ENCODE measurements at regions not wholly inside any gene's neighbourhood (a gene's known extent, or its start where the extent isn't known, plus 50 kb on each side); places are given as distances from the start of the nearest gene placed in this dataset.

DNA sequence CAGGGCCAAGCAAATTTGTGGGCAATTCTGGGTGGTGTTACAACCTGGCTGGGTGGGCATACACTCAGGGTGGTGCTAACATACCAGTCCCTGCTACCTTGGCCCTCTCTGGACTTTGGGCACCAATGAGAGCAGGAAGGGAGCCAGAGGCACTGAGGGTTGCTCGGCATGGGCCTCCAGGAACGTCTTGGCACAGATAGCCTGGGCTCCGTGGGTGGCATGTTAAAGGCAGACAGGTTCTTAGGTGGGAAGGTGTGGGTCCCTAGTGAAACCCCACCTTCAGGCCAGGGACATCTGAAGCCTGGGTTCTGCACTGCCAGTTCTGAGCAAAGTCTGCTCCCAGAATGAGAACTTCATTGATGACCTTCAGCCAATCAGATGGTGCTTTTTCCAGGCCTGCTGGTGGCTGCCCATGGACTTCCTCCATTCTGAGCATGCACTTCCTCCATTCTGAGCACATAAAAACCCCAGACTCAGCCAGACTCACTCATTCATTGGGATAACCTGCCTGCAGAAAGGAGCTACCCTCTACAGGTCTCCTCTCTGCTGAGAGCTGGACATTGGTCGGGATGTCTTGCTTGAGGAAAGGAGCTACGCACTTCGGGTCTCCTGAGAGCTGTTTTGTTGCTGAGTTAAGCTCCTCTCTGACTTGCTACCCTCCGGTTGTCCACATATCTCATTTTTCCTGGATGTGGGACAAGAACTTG lies 2567.1 kb downstream of the PCDH9 start:
- H3K4me3 ChIP-seq = no peak overlapping the region
- DNase-seq = no peak
- no peak for TF ChIP-seq POLR2A (IDR thresholded peaks at IDR 0.05)
- TF ChIP-seq, protein P1, sequence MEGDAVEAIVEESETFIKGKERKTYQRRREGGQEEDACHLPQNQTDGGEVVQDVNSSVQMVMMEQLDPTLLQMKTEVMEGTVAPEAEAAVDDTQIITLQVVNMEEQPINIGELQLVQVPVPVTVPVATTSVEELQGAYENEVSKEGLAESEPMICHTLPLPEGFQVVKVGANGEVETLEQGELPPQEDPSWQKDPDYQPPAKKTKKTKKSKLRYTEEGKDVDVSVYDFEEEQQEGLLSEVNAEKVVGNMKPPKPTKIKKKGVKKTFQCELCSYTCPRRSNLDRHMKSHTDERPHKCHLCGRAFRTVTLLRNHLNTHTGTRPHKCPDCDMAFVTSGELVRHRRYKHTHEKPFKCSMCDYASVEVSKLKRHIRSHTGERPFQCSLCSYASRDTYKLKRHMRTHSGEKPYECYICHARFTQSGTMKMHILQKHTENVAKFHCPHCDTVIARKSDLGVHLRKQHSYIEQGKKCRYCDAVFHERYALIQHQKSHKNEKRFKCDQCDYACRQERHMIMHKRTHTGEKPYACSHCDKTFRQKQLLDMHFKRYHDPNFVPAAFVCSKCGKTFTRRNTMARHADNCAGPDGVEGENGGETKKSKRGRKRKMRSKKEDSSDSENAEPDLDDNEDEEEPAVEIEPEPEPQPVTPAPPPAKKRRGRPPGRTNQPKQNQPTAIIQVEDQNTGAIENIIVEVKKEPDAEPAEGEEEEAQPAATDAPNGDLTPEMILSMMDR (IDR thresholded peaks at IDR 0.05) = no peak
- no peaks in the 10 kb centered on the region for H3K9me3 ChIP-seq (replicated peaks in 1 of 3)
- intact Hi-C loops (cut with DNase I) = no loop called here
- H3K27me3 ChIP-seq = no peaks in the 10 kb centered on the region
- no peak overlapping the region for H3K27ac ChIP-seq
- no peaks in the 10 kb centered on the region for H3K4me1 ChIP-seq (replicated peaks in 1 of 2)
- WGBS, 4 donors = 86 to 100% (median 91%) methylated on average over 4 to 7 of the region's 7 CpGs
- no peaks in the 10 kb centered on the region for H3K36me3 ChIP-seq (replicated peaks in 1 of 2)

GRCh38 chr13:64648293-64648692 lies 2581.8 kb downstream of the PCDH9 start:
- Histone ChIP-seq H3K36me3 (replicated peaks in 1 of 2) (no peaks in the 10 kb centered on the region), H3K4me3 (no peak overlapping the region), H3K27me3 (no peaks in the 10 kb centered on the region), H3K4me1 (replicated peaks in 1 of 2) (no peaks in the 10 kb centered on the region), H3K9me3 (replicated peaks in 1 of 3) (no peaks in the 10 kb centered on the region), H3K27ac (no peak overlapping the region)
- no peak for DNase-seq
- TF ChIP-seq POLR2A (IDR thresholded peaks at IDR 0.05) = no peak
- TF ChIP-seq, protein P1 (IDR thresholded peaks at IDR 0.05) = no peak
- intact Hi-C loops (cut with DNase I) = no loop called here

DNA sequence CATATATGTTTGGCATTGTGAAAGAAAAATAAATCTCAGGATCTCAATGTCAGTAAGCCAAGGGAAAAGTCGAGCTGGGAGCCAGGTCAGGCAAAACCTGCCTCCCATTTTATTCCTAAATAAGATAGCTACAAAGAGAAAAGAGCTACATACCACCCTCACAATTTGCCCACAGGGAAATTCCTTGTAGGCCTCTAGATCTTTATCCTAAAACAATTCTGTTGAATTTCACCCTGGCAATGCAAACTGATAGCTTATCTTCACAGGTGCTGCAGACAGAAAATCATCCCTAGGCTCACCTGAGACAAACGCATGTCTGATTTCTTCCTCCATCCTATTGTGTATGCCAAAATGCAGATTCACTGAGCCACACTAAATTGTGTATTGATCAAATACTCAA lies 2587.1 kb downstream of the PCDH9 start:
- no peaks in the 10 kb centered on the region for H3K36me3 ChIP-seq (replicated peaks in 1 of 2)
- no peaks in the 10 kb centered on the region for H3K4me1 ChIP-seq (replicated peaks in 1 of 2)
- no peaks in the 10 kb centered on the region for H3K27me3 ChIP-seq
- H3K9me3 ChIP-seq (replicated peaks in 1 of 3) = no peaks in the 10 kb centered on the region
- no peak for DNase-seq
- no peak overlapping the region for H3K27ac ChIP-seq
- no peak for TF ChIP-seq POLR2A (IDR thresholded peaks at IDR 0.05)
- TF ChIP-seq, protein P1 (IDR thresholded peaks at IDR 0.05) = no peak
- 65 to 90% (median 73%) methylated on average over 2 of the region's 2 CpGs for WGBS, 4 donors
- intact Hi-C loops (cut with DNase I) = no loop called here
- H3K4me3 ChIP-seq = no peak overlapping the region

DNA sequence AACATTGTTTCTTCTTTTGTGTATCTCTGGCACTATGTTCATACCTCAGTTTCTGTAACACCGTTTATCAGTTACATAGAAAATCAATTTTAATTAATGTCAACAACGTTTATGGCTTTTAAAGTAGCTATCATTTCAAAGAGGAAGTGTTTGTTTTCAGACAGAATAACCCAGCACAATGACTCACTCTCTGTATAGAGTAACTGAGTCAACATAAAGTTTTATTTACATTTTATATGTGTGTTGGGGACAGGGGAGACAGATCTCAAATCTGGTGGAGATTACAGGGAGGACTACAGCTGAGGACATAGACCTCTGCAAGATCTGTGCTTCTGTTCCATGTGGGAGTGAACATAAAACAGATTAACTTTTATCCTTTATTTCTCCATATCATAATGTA lies 2590.1 kb downstream of the PCDH9 start:
- no peak for TF ChIP-seq POLR2A (IDR thresholded peaks at IDR 0.05)
- TF ChIP-seq, protein P1 (IDR thresholded peaks at IDR 0.05) = no peak
- Histone ChIP-seq H3K36me3 (replicated peaks in 1 of 2) (no peaks in the 10 kb centered on the region), H3K27ac (no peak overlapping the region), H3K9me3 (replicated peaks in 1 of 3) (no peaks in the 10 kb centered on the region), H3K4me1 (replicated peaks in 1 of 2) (no peaks in the 10 kb centered on the region), H3K27me3 (no peaks in the 10 kb centered on the region), H3K4me3 (no peak overlapping the region)
- 40 to 54% (median 52%) methylated on average over 2 of the region's 2 CpGs for WGBS, 4 donors
- intact Hi-C loops (cut with DNase I) = no loop called here
- no peak for DNase-seq
